OCI-LY3 (cell line): ENCODE measurements at regions not wholly inside any gene's neighbourhood (a gene's known extent, or its start where the extent isn't known, plus 50 kb on each side); places are given as distances from the start of the nearest gene placed in this dataset.

ENCODE experiments used
- H2AFZ ChIP-seq: fragments of 200-600, 300-600 bp; shearing (Covaris generic); 2 replicates; pipeline ENCODE4 v1.6.0; 2014; ENCODE audit warnings: antibody characterized with exemption, low read depth, low read length
- H3K27ac ChIP-seq: fragments of 200-600, 300-600 bp; sonication (generic); 2 replicates; pipeline ENCODE4 v1.5.1; 2014; ENCODE audit warnings: mild to moderate bottlenecking, low read length, moderate library complexity, mixed read lengths
- H3K27me3 ChIP-seq: fragments of 200-600, 300-600 bp; sonication (generic); 2 replicates; pipeline ENCODE4 v1.6.1; 2014; ENCODE audit warnings: low read depth, low read length, mixed read lengths
- H3K36me3 ChIP-seq: fragments of 200-600, 300-600 bp; sonication (generic); replicated peaks from 2 replicates; pipeline ENCODE3; 2014; ENCODE audit warnings: low read depth, low read length, mixed read lengths
- H3K4me1 ChIP-seq: fragments of 300-600, 200-600 bp; sonication (generic); 2 replicates; pipeline ENCODE4 v1.6.1; 2014; ENCODE audit warnings: low read length, mixed read lengths
- H3K4me2 ChIP-seq: fragments of 200-600, 300-600 bp; sonication (generic); 2 replicates; pipeline ENCODE4 v1.6.1; 2014; ENCODE audit warnings: low read length, mixed read lengths
- H3K4me3 ChIP-seq: fragments of 300-600, 200-600 bp; sonication (generic); 2 replicates; pipeline ENCODE4 v1.5.1; 2014; ENCODE audit warnings: antibody characterized with exemption, mild to moderate bottlenecking, low read length, moderate library complexity
- H3K79me2 ChIP-seq: fragments of 300-600, 200-600 bp; shearing (Covaris generic); 2 replicates; pipeline ENCODE4 v1.6.1; 2014; ENCODE audit warnings: mild to moderate bottlenecking, low read length, mixed read lengths
- H3K9ac ChIP-seq: fragments of 300-600, 200-600 bp; shearing (Covaris generic); 2 replicates; pipeline ENCODE4 v1.6.0; 2014; ENCODE audit warnings: mild to moderate bottlenecking, low read length, moderate library complexity
- H3K9me3 ChIP-seq: fragments of 200-600, 300-600 bp; shearing (Covaris generic); 2 replicates; pipeline ENCODE4 v1.6.1; 2014; ENCODE audit warnings: low read length, mixed read lengths; ENCODE audit not compliant: insufficient read depth
- H4K20me1 ChIP-seq: fragments of 200-600, 300-600 bp; sonication (generic); 2 replicates; pipeline ENCODE4 v1.6.1; 2016; ENCODE audit warnings: low read length, mixed read lengths; ENCODE audit not compliant: insufficient read depth
- EZH2phosphoT487 ChIP-seq: fragments of 200-600 bp; shearing (Covaris generic); IDR thresholded peaks from 2 replicates; pipeline ENCODE4 v1.6.1; 2018; ENCODE audit warnings: antibody characterized with exemption, mixed run types, low read depth
- TF ChIP-seq, protein P1 (sequence below): fragments of 200-600, 300-600 bp; sonication (generic); IDR thresholded peaks from 2 replicates; pipeline ENCODE4 v1.5.1; 2014; ENCODE audit warnings: antibody characterized with exemption, low read length, low read depth

DNA sequence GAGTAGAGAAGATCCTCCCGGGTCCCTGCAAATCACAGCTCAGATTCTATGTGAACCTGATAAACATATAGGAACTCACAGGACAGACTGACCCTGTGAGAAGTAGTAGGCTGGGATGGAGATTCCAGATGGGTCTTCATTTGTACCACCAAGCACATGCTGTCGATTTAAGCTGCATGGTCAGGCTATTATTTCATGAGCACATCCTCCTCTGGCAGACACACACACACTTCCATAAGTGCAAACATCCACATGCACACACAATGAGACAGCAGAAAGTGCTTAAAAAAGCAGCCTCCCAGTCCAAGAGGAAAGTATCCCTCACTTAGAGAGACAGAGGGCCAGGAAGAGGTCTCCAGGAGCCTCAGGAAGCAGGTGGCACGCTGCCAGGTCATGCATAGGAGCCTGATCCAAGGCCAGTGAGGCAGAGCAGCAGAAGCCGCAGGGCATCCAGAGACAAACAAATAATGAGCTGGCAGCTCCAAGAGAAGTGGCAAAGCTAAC, 131.8 kb downstream of the UNC5CL start:
- no peak overlapping the region for H2AFZ ChIP-seq

DNA sequence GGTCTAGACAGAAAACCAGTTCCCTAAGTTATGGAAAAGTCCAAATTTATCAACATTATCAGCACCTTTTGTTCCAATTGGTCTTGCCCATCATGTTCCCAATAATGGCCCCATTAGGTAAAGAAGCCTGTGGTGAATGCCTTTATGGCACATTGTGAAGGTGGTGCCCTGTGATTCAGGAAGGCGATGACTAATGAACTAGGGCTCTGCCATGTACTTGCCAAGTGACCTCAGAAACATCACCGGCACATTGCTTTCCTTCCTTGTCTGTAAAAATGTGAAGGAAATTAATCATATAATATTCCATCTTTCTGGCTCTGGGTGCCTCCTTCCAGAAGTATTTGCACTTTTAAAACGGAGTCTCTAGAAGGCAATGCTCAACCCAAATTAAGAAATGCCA, 132.3 kb downstream of the UNC5CL start:
- Histone ChIP-seq H3K4me2 (no peak overlapping the region), H3K9ac (no peak overlapping the region), H3K4me1 (no peaks in the 10 kb centered on the region), H3K79me2 (no peaks in the 10 kb centered on the region), H3K36me3 (no peaks in the 10 kb centered on the region), H2AFZ (no peak overlapping the region), H3K27ac (no peak overlapping the region), H3K4me3 (no peak overlapping the region), H3K9me3 (no peaks in the 10 kb centered on the region), H3K27me3 (peaks cover 42% of the 10 kb centered on the region), H4K20me1 (no peaks in the 10 kb centered on the region)
- TF ChIP-seq EZH2phosphoT487, result no peak
- TF ChIP-seq, protein P1, sequence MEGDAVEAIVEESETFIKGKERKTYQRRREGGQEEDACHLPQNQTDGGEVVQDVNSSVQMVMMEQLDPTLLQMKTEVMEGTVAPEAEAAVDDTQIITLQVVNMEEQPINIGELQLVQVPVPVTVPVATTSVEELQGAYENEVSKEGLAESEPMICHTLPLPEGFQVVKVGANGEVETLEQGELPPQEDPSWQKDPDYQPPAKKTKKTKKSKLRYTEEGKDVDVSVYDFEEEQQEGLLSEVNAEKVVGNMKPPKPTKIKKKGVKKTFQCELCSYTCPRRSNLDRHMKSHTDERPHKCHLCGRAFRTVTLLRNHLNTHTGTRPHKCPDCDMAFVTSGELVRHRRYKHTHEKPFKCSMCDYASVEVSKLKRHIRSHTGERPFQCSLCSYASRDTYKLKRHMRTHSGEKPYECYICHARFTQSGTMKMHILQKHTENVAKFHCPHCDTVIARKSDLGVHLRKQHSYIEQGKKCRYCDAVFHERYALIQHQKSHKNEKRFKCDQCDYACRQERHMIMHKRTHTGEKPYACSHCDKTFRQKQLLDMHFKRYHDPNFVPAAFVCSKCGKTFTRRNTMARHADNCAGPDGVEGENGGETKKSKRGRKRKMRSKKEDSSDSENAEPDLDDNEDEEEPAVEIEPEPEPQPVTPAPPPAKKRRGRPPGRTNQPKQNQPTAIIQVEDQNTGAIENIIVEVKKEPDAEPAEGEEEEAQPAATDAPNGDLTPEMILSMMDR, result no peak

More for the DNA sequence above, 131.8 kb downstream of the UNC5CL start:
- H3K27me3 ChIP-seq, result peaks cover 39% of the 10 kb centered on the region
- peaks cover 3% of the 10 kb centered on the region for H3K4me1 ChIP-seq
- no peak overlapping the region for H3K4me2 ChIP-seq
- H4K20me1 ChIP-seq, result no peaks in the 10 kb centered on the region
- TF ChIP-seq, protein P1, result no peak
- no peak for TF ChIP-seq EZH2phosphoT487
- H3K9me3 ChIP-seq, result no peaks in the 10 kb centered on the region
- H3K4me3 ChIP-seq, result no peak overlapping the region
- H3K27ac ChIP-seq, result no peak overlapping the region
- no peak overlapping the region for H3K9ac ChIP-seq
- H3K79me2 ChIP-seq, result no peaks in the 10 kb centered on the region
- no peaks in the 10 kb centered on the region for H3K36me3 ChIP-seq

DNA sequence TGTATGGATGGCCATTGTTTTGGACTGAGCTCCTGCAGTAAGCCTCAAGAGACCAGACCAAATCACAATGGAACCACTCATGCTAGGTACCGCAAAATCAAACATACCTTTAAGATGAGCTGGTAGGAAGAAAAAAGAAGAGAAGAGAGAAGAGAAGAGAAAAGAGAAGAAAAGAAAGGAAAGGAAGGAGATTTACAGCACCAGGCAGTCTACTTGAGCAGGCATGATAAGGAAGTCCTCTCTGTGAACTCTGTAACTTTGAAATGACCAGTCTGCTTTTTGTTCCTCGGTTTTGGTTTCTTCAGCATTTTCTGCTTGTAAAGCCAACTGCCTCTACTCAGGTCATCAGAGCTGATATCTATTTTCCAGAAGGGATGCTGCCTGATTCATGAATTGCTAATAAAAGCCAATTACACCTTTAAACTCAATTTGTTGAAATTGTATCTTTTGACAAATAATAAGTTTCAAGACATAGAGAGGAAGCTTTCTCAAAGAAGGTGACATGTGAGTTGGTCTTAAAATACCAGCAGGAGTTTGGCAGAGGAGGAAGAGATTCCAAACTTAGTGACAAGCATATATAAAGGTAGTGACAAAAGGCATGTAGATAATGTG, 134.3 kb downstream of the UNC5CL start:
- TF ChIP-seq EZH2phosphoT487, result no peak
- TF ChIP-seq, protein P1, result no peak
- Histone ChIP-seq H2AFZ (no peak overlapping the region), H3K9ac (no peak overlapping the region), H4K20me1 (no peaks in the 10 kb centered on the region), H3K36me3 (no peaks in the 10 kb centered on the region), H3K4me2 (no peak overlapping the region), H3K9me3 (no peaks in the 10 kb centered on the region), H3K27me3 (peaks cover 47% of the 10 kb centered on the region), H3K27ac (no peak overlapping the region), H3K4me1 (no peaks in the 10 kb centered on the region), H3K79me2 (no peaks in the 10 kb centered on the region), H3K4me3 (no peak overlapping the region)

DNA sequence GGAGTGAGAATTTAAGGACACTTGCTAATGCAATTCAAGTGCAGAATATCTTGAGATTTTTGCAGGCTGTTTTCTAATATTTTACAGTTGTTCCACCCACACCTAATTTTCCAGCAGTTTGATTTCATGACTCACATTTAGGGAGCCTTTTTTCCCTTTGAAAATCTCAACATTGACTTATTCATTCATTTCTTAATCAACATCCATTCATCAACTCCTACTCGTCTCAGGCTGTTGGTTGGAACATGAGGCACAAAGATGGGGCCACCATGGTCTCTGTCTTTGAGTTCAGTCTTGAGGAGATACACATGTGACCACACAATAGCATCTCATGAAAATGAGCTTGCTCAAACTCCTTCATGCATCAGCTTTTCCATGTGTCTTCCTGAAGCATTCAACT, 135.6 kb downstream of the UNC5CL start:
- H3K79me2 ChIP-seq, result no peaks in the 10 kb centered on the region
- TF ChIP-seq, protein P1, result no peak
- no peak for TF ChIP-seq EZH2phosphoT487
- no peak overlapping the region for H2AFZ ChIP-seq
- H4K20me1 ChIP-seq, result no peaks in the 10 kb centered on the region
- H3K4me3 ChIP-seq, result no peak overlapping the region
- no peak overlapping the region for H3K9ac ChIP-seq
- no peaks in the 10 kb centered on the region for H3K4me1 ChIP-seq
- peaks cover 42% of the 10 kb centered on the region for H3K27me3 ChIP-seq
- no peak overlapping the region for H3K27ac ChIP-seq
- H3K9me3 ChIP-seq, result no peaks in the 10 kb centered on the region
- no peaks in the 10 kb centered on the region for H3K36me3 ChIP-seq
- H3K4me2 ChIP-seq, result no peak overlapping the region
